GM12874 (cell line): ENCODE measurements at regions not wholly inside any gene's neighbourhood (a gene's known extent, or its start where the extent isn't known, plus 50 kb on each side); places are given as distances from the start of the nearest gene placed in this dataset.

Experiments used
- TF ChIP-seq, protein P1 (sequence below): IDR thresholded peaks from 2 replicates; pipeline ENCODE4 v1.5.1; 2011; ENCODE audit warnings: low read depth, mild to moderate bottlenecking, control low read depth, low read length, moderate library complexity; ENCODE audit not compliant: insufficient read depth

- TF ChIP-seq, protein P1, sequence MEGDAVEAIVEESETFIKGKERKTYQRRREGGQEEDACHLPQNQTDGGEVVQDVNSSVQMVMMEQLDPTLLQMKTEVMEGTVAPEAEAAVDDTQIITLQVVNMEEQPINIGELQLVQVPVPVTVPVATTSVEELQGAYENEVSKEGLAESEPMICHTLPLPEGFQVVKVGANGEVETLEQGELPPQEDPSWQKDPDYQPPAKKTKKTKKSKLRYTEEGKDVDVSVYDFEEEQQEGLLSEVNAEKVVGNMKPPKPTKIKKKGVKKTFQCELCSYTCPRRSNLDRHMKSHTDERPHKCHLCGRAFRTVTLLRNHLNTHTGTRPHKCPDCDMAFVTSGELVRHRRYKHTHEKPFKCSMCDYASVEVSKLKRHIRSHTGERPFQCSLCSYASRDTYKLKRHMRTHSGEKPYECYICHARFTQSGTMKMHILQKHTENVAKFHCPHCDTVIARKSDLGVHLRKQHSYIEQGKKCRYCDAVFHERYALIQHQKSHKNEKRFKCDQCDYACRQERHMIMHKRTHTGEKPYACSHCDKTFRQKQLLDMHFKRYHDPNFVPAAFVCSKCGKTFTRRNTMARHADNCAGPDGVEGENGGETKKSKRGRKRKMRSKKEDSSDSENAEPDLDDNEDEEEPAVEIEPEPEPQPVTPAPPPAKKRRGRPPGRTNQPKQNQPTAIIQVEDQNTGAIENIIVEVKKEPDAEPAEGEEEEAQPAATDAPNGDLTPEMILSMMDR: no peak
These were observed 443.6 kb downstream of the ARAP2 start for GRCh38 chr4:35800669-35801068.

DNA sequence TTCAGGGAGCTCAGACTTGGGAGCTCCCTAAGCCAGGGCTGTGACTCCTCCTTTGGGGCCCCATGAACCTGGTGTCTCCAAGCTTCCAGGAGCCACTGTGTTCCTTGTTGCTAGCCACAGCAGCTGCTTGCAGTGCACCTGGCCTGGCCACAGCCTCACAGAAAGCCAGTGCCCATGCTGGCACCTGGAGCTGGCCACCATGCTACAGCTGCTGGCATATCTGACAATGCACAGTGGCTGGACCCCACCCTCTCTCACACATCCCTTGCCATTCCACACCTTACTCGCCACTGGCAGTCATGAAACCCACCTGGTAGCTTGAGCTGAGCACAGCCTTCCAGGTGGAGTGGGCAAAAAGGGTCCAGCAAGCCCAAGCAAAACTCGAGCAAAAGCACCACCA is 441.7 kb downstream of the ARAP2 start:
- TF ChIP-seq, protein P1: no peak

DNA sequence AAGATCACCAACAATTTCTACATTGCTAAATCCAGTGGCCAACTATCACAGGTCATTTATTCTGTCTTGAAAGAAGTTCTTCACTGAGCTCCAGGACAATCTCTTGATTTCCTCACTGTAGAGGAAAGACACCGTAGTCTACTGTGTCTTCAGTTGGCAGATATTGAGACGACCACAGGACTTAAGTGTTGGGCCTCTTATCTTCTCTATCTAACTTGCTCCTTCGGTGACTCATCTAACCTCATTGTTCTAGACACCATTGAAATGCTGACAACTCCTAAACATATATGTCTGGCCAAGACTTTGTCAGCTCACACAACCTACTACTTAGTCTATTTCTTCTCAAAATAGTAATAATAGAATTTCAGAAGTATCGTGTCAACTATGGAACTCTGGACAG is 425.8 kb downstream of the ARAP2 start:
- TF ChIP-seq, protein P1: no peak

DNA sequence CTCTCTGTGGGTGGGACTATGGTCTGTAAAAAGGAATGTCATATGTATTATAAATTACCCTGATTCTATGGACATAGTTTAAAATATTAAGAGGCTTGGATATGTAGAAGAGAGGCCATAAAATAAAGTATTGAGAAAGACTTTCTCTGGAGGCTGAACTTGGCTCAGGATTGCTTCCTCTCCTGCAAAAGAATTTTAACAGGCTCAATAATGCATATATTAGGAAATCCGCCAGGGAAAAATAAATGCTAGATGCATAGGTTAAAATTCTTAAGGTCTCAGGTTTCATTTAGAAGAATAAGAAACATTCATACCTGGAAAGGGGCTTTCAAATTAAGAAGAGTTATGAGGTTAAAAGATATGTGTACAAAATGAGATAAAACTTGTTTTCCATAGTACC is 424.3 kb downstream of the ARAP2 start:
- TF ChIP-seq, protein P1: no peak

DNA sequence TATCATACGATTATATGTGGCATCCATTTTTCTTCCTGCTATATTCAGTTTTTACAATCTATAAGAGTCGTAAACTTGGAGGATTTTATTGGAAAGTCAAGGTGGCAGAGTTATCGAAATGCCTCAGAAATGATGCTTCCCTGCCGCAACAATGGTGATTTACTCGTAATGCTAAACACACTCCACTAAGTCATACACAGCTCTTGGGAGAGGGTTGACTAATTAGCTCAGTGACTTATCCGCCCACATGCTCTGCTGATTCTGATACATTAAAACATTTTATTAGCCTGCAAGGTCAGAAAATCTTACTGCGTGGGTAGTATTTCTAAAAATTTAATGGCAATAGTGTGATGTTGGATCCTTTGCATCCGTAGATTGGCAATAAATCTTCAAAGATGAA is 420.1 kb downstream of the ARAP2 start:
- TF ChIP-seq, protein P1: no peak

- TF ChIP-seq, protein P1: no peak
These were observed 408.4 kb downstream of the ARAP2 start for GRCh38 chr4:35835893-35836292.

- TF ChIP-seq, protein P1: no peak
These were observed 407.7 kb downstream of the ARAP2 start for GRCh38 chr4:35836596-35836995.

- TF ChIP-seq, protein P1: no peak
These were observed 377.3 kb downstream of the ARAP2 start for GRCh38 chr4:35867057-35867456.
